ENCODE measurements at regions not wholly inside any gene's neighbourhood (a gene's known extent, or its start where the extent isn't known, plus 50 kb on each side); places are given as distances from the start of the nearest gene placed in this dataset.
A peak's percentile ranks its signal among the peaks of the same experiment; 100 is the strongest.

- DNase-seq = no peak
These were observed 147.4 kb downstream of the BBOX1 start for GRCh38 chr11:27187848-27188621.

- no peak for DNase-seq
These were observed 146.6 kb downstream of the BBOX1 start for GRCh38 chr11:27187075-27187847.

GRCh38 chr11:27186580-27186979 lies 146.0 kb downstream of the BBOX1 start:
- no peak for DNase-seq

GRCh38 chr11:27184458-27185312 lies 144.1 kb downstream of the BBOX1 start:
- DNase-seq = no peak

- DNase-seq = peak; percentile 49
These were observed 143.2 kb downstream of the BBOX1 start for GRCh38 chr11:27183672-27184457.

GRCh38 chr11:27179334-27179733 lies 138.7 kb downstream of the BBOX1 start:
- DNase-seq = no peak

GRCh38 chr11:27178859-27179258 lies 138.2 kb downstream of the BBOX1 start:
- DNase-seq = no peak

Measured in NCI-H510A treated with DMSO at 0.1 percent for 48 hours (cell line).